ENCODE measurements at regions not wholly inside any gene's neighbourhood (a gene's known extent, or its start where the extent isn't known, plus 50 kb on each side); places are given as distances from the start of the nearest gene placed in this dataset.
"Not testable (repeated sequence)": the region's sequence is repeated elsewhere in the genome, so short reads cannot be mapped to it uniquely, and the experiment has no call there.

DNA sequence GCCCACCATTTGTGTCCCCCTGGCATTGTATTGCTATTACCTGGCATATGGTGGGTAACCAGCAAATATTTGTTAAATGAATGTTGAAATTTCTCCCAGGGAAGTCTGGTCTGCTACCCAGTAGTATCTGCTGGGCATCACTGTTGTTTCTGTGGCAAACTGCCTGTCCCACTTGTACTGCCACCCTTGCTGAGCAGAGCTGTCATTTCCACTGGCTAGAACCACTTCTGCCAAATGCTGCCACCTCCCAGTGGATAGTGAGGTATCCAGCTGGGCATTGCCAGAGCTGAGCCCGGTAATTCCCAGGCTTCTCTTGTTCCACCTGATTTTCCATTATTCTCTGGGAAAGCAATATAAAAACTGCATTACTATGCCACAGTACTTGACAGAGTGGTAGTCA is 186.7 kb upstream of the NOCT start:
- intact Hi-C loops (cut with micrococcal nuclease), result no loop called here
- peak; percentile 70 for ATAC-seq
- peak; percentile 35 for DNase-seq

DNA sequence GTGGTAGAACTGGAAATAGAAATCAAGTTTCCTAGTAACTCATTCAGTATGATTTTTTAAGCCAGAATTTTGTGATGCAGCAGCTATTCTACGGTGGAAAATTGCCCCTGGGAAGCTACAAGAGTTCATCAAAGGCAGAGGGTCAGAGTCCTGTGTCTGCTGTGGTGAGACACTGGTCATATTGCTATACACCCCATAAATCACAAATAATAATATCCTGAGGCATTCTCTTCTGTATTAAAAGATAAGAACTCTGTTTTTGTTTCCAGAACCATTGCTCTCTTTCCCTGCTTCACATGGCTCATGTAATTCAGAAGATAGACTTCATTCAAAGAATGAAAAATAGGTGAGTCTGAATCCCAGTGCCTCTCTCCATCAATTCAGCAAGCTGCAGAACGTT is 188.8 kb upstream of the NOCT start:
- ATAC-seq (no peak), DNase-seq (no peak)
- intact Hi-C loops (cut with micrococcal nuclease), result no loop called here

DNA sequence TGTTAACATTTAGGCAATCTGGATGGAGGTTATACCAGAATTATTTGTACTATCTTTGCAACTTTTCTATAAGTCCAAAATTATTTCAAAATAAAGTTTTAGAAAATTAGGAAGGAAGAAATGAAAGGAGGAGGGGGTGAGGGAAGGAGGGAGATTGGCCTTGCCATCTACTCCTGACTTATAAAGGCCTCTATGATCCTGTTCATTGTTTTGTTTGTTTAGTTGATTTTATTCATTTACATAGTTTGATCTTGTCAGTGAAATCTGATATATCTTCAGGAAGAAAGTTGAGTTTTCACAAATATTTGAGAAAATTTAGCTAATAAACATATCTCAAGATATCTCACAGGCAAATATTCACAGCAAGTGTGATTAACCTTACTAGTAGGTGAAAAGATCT is 189.3 kb upstream of the NOCT start:
- no peak for ATAC-seq

DNA sequence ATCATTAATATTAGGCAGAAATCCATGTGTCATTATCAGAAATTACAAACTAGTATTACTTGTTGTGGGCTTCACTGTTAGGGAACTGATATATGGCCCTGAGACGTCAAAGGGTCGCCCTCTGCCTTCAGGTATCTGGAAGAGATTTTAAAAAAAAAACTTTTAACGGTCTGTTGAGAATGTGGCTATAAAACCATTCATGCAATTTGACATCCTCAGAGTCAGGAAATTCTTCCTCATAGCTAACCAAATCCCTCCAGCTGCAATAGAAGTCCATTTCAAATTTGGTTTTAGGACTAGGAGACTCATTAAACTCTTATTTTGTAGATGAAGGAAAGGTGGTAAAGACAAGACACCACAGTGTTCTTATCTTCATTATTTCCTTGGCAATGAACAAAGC is 194.2 kb upstream of the NOCT start:
- intact Hi-C loops (cut with micrococcal nuclease), result no loop called here
- DNase-seq (no peak), ATAC-seq (no peak)

More for the DNA sequence above, 189.3 kb upstream of the NOCT start:
- intact Hi-C loops (cut with micrococcal nuclease), result no loop called here
- no peak for DNase-seq

DNA sequence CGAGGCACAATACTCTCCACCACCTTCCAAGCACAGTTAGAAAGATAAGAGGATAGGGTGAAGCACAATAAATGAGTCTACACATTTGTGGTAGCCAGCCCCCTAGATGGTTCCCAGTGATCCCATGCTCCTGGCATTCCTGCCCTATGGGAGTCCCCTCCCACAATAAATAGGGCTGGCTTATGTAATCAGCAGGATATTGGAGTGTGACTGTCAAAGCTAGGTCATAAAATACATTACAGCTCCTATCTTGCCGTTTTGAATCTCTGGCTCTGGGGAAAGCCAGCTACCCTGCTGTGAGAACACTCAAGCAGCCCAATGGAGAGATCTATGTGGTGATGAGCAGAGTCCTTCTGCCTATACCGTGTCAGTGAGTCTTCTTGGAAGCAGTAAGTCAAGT is 198.7 kb upstream of the NOCT start:
- intact Hi-C loops (cut with micrococcal nuclease), result no loop called here
- DNase-seq (no peak), ATAC-seq (no peak)

DNA sequence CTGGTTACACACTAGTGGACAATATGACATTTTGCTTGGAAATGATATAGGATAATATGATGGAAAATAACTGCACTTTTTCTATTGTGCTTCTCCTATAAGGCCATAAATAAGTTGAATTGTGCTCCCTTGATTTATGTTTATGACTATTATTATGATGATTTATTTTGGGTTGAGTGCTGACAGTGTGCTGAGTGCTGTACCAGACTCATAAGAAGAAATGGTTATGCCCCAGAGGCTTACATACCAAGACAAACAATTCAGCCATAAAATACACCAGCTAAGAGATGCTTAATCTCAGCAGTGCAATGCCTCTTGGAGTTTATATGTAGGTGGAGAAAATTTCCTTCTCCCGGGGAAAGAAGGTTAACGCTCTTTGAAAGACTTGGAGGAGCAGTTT is 199.8 kb upstream of the NOCT start:
- intact Hi-C loops (cut with micrococcal nuclease), result no loop called here
- ATAC-seq (no peak), DNase-seq (no peak)

DNA sequence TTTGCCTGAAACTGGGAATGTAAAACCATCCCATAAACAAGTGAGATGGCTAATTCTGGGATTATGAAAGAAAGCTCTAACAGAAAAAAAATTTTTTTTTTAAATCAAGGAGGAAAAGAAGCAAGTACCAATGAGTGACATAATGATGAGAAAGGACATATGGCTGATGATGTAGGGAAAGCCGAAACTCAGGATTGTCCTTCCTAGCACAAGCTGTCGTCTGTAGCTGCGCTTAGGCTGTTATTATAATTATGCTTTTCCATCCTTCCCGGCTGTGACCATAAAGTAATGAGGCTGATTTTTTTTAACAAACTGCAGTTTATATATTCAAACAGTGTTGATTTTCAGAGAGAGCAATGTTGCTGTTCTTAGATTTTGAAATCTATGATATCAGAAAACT is 209.8 kb upstream of the NOCT start:
- DNase-seq (no peak), ATAC-seq (no peak)
- intact Hi-C loops (cut with micrococcal nuclease), result no loop called here

DNA sequence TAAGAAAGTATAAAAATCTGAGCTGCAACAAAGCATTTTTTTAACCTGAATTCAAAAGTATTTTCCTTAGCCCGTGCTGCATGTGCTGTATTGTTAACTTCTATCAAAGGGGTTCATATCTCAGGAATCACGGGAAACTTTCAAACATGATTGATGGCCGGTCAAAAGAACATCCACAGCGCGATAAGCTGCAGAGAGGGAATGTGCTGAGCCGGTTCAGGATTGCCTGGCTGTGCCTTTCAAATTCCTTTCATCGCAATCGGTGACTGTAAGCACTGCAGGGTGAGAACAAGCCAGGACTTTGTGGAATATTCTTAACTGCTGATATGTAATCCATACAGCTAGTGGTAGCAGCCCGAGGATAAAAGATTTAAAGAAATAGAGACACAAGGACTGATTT is 210.9 kb upstream of the NOCT start:
- DNase-seq (no peak), ATAC-seq (peak; percentile 91)
- intact Hi-C loops (cut with micrococcal nuclease), result no loop called here

DNA sequence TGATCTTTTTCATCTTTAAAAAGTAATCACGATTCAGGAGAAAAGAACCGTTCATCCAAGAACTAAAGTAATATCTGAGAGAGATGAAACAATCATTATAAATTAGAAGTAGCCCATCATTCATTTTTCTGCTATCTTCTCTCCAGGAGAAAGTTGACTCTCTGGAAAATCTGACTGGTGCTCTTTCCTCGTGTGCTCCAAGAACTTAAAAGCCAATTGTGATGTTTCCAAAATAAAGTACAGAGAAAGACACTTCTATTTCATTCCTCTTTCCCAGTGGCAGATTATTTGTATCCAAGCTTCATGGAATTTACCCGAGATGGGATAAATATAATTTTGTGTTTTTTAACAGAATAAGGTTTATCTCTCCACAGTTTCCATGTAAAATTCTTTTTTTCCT is 212.5 kb upstream of the NOCT start:
- ATAC-seq, result no peak

DNA sequence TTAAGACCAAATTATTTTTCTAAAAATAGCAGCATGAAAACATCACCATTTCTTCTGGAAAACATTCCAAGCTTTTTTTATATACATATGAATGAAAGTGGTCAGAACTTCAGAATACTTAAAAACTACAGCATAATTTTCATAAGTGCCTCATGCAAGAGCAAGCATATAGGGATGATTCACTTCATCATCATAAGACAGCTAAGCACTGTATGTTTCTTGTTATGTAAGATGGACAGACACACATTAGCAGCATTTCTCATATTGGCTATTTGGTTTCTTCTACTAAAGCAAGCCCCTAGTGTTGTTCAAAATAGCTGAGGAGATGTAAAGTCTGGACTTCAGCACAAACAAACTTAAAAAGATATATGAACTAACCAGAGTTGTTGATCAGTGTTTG is 213.1 kb upstream of the NOCT start:
- intact Hi-C loops (cut with micrococcal nuclease), result no loop called here
- no peak for ATAC-seq
- no peak for DNase-seq

More for the DNA sequence above, 212.5 kb upstream of the NOCT start:
- no peak for DNase-seq
- intact Hi-C loops (cut with micrococcal nuclease), result no loop called here

DNA sequence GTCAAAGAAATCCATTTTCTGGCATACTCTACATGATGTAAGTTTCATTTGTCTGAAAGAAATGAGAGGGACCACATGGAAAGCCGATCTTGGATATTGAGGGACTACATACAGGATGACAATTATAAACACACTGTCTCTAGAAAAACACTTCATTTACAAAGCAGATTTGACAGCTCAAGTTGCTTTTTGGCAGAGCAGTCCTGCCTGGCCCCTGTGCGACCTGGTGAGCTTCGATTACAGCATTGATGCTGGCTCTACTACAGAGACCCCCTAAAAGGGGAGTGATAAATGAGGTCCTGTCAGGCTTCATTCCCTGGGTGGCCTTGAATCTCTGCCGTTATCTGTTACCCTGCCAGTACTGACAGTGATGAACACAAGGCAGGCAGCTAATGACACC is 215.2 kb upstream of the NOCT start:
- DNase-seq (no peak), ATAC-seq (no peak)
- intact Hi-C loops (cut with micrococcal nuclease), result no loop called here

DNA sequence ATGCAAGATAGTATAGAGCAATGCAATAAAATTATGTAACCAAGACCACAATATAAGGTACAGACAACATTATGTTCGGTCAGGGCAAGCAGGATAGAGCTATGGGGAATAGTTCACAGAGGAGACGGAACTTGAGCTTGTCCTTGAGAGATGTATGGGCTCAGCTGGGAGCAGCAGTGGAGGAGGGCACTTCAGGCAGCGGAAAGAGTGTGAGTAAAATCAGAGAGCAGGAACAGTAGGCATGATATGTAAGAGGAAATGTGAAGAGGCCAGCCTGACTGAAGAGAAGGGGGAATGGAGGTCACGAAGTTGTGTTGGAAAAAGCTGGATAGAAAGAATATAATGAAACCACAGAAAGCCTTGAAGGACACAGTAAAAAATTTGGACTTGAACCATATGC is 217.2 kb upstream of the NOCT start:
- no peak for ATAC-seq
- DNase-seq, result no peak
- intact Hi-C loops (cut with micrococcal nuclease), result no loop called here

DNA sequence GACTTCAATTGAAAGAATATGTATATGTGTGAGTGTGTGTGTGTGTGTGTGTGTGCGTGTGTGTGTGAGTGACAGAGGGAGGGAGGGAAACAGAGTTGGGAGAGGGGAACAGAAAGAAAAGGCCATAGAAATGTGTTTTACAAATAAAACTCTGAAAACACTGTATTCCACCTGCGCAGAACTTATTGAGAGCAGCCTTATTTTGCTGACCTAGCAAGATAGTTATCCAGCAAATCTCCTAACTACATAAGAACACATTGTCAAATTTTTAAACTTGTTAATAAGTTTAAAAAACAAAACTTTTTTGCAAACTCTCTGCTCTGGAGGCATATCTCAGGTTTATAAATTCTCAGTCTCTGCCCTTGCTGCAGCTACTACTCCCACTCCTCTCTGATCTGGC is 217.9 kb upstream of the NOCT start:
- intact Hi-C loops (cut with micrococcal nuclease), result no loop called here
- no peak for DNase-seq
- ATAC-seq, result no peak

DNA sequence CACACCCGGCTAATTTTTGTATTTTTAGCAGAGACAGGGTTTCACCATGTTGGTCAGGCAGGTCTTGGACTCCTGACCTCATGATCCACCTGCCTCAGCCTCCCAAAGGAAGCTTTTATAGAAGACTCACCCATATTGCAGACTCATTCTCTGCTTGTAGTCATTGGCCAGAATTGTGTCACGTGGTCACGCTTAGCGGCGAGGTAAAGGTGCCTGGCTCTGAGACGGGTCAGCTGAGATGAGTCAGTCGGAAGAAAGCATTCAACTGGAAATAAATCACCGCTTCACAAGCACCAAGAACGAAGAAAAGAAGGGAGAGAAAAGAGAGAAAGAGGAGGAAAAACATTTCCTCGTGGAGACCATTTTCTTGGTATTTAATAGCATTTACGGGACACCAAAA is 218.8 kb upstream of the NOCT start:
- no peak for ATAC-seq
- intact Hi-C loops (cut with micrococcal nuclease), result no loop called here
- DNase-seq, result no peak

DNA sequence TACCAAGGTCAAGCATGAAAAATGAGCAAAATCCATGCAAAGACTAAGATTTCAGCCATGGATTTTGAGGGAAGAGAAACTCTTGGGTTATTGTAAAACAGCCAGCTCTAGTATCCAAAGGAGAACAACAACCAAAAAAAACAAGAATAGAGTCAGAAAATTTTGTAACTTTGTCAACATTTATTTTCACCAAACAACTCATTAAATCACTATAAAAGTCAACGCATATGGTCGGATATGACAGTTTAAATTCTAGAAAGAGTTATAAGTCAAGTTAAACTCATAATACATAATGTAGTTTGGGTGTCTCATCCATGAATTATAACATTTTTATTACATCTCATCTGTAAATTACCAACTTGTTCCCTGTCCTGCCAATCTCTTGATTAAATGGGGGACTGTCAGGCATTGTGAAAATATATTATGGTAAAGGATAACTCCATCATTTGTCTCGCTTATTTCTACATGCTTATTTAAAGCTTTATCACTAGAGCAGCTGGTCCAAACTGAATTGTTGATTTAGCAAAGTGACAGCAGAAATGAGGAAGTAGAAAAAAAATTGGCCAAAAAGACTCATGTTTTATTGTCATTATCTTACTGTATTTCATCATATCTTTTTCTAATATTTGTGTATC is 224.8 kb upstream of the NOCT start:
- ATAC-seq (no peak), DNase-seq (no peak)

DNA sequence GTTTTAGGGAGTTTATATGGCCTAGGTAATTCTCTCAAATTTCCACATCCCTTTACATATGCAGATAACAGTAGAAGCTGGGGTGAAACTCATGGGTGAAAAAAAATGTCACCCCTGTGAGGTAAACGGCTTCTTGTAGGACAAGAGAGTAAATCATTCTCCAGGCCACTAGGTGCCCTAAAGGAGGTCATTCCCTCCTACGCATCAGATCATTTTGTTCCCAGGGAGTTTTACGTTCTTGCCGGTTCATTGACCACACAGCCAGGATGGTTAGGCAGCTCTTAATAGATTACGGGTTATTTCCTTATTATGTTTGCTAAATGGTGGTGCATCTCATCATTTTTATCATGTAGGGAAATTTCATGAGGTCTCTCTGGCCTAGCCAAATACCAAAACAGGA is 225.8 kb upstream of the NOCT start:
- no peak for ATAC-seq
- intact Hi-C loops (cut with micrococcal nuclease), result no loop called here

More for the DNA sequence above, 224.8 kb upstream of the NOCT start:
- intact Hi-C loops (cut with micrococcal nuclease), result no loop called here

DNA sequence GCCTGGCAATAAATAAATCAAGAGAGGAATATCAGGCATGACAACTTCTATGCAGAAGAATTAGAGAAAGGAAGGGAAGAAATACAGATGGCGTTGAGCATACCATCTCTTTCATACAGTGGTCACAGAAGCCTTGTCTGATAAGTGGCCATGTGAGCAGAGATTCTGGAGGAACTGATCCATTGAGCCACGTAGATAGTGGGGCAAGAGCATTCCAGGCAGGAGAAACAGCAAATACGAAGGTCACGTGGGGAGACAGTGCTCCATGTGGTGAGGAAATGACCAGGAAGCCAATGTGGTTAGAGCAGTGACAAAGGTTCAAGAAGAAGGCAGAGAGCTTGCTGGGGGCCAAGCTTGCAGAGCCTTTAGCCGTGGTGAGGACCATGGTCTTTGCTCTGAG is 226.7 kb upstream of the NOCT start:
- intact Hi-C loops (cut with micrococcal nuclease), result no loop called here
- no peak for DNase-seq
- ATAC-seq, result no peak

More for the DNA sequence above, 225.8 kb upstream of the NOCT start:
- DNase-seq, result no peak

DNA sequence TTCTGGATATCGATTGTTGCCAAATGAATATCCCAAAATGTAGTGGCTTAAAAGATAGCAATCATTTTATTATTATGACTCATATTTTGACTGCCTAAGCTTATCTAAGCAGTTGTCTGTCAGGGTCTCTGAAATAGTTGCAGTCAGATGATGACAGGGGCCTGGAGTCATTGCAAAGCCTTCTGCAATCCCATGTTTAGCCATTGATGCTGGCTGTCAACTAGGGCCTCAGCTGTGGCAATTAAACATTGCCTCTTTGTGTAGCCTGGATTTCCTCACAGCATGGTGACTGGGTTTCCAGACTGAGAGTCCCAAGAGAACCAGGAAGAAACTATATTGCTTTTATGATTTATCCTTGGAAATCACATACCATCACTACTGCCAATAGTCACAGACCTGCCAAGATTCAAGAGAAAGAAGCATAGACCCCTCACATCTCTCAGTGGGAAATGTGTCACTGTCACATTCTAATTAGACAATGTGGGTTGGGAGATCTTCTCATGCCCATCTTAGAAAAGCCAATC is 227.3 kb upstream of the NOCT start:
- ATAC-seq, result no peak
- intact Hi-C loops (cut with micrococcal nuclease), result no loop called here
- no peak for DNase-seq

DNA sequence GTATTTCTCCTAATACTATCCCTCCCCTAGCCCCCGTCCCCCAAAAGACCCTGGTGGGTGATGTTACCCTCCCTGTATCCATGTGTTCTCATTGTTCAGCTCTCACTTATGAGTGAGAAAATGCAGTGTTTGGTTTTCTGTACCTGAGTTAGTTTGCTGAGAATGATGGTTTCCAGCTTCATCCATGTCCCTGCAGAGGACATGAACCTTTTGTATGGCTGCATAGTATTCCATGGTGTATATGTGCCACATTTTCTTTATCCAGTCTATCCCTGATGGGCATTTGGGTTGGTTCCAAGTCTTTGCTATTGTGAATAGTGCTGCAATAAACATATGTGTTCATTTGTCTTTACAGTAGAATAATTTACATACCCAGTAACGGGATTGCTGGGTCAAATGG is 235.8 kb upstream of the NOCT start:
- DNase-seq; ATAC-seq; intact Hi-C loops (cut with micrococcal nuclease): not testable (repeated sequence)

DNA sequence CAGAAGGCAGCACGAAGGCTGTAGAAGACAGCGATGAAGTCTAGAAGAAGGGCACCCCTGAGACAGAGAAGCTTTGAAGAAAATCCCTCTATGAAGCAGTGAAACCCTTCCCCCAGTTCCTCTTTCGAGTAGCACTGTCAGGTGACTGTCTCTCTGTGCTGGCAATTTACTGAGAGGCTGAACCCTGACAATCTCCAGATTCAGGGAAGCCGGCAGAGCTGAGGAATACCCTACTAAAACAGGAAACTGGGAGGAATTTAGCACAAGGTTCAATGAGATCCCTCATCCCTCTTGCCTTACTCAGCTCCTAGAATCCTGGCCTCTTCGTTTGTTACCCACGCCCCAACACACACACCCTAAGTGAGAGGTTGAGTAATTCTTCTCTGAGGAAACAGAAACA is 239.7 kb upstream of the NOCT start:
- DNase-seq (no peak), ATAC-seq (no peak)
- intact Hi-C loops (cut with micrococcal nuclease), result no loop called here

DNA sequence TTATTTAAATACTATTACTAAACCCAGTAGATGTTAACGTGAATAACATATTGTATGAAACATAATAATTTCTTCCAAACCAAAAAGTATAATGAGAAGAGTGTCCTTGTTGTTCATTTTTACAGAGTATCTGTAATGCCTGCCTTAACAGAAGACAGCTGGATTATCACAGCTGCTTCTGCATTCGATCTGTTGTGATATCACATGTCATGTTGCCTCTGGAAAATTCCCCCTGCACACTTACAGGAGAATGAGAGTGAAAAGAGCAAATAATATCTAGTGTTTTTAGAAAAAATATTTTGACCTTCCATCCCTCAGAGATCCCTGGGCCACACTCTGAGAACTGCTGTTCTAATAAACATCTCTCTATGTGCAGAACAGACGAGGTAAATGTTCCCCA is 240.1 kb upstream of the NOCT start:
- DNase-seq (no peak), ATAC-seq (no peak)
- intact Hi-C loops (cut with micrococcal nuclease), result no loop called here

DNA sequence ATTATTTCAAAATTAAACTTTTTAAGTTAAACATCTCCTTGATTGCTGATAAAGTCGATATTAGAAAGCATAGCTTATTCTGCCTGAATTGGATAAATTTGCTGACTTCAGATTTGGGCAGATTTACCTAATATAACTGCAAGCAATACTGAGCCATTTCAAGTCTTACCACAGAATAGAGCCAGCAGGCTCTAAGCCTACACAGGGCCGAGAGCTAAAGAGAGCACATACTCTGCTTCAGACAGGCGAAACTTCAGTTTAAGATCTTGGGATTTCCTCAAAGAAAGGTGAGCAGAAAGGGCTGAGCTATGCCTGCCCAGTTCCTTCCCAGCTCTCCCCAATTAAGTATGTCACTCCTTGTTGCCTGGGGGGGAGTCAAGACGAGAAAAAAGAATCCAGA is 240.6 kb upstream of the NOCT start:
- intact Hi-C loops (cut with micrococcal nuclease), result no loop called here
- ATAC-seq (no peak), DNase-seq (no peak)
